Cardiac fibroblast (primary cell): ENCODE measurements at regions not wholly inside any gene's neighbourhood (a gene's known extent, or its start where the extent isn't known, plus 50 kb on each side); places are given as distances from the start of the nearest gene placed in this dataset.

ENCODE experiments used
- DNase-seq, 2 donors: peaks; one replicate each; pipeline versions ENCODE4 v3.0.0 to v3.0.0-alpha.2; 2010; ENCODE audit warnings: low read depth in 2 of 2
- H3K4me3 ChIP-seq, 2 donors: replicated peaks in 1 of 2; 1 replicate in 1 of 2; 2 replicates in 1 of 2; pipeline ENCODE4 v1.5.1; 2011; ENCODE audit warnings: low read depth in 2 of 2, low read length in 2 of 2, mild to moderate bottlenecking in 2 of 2, moderate library complexity in 1 of 2
- CTCF ChIP-seq: IDR thresholded peaks from one replicate; pipeline ENCODE4 v1.5.1; 2011; ENCODE audit warnings: low read depth, mild to moderate bottlenecking, low read length, inconsistent platforms

- DNase-seq: no peak
- H3K4me3 ChIP-seq: no peak overlapping the region
- no peak for TF ChIP-seq CTCF
These were observed 116.1 kb downstream of the ARL4A start for GRCh38 chr7:12803542-12803941.

GRCh38 chr7:12805518-12805928, 118.1 kb downstream of the ARL4A start:
- H3K4me3 ChIP-seq: no peak overlapping the region
- no peak for TF ChIP-seq CTCF
- DNase-seq: no peak

- DNase-seq: no peak
- H3K4me3 ChIP-seq: no peak overlapping the region
- no peak for TF ChIP-seq CTCF
These were observed 118.5 kb downstream of the ARL4A start for GRCh38 chr7:12805957-12806356.

- TF ChIP-seq CTCF: no peak
- no peak for DNase-seq
- no peak overlapping the region for H3K4me3 ChIP-seq
These were observed 122.0 kb downstream of the ARL4A start for GRCh38 chr7:12809476-12809875.

- no peak for TF ChIP-seq CTCF
These were observed 124.7 kb downstream of the ARL4A start for GRCh38 chr7:12812111-12812510.

GRCh38 chr7:12814107-12814506, 126.7 kb downstream of the ARL4A start:
- no peak overlapping the region for H3K4me3 ChIP-seq
- no peak for TF ChIP-seq CTCF
- DNase-seq: no peak

More at GRCh38 chr7:12812111-12812510, 124.7 kb downstream of the ARL4A start:
- DNase-seq: no peak
- H3K4me3 ChIP-seq: no peak overlapping the region

- TF ChIP-seq CTCF: no peak
- DNase-seq: no peak
- no peak overlapping the region for H3K4me3 ChIP-seq
These were observed 127.4 kb downstream of the ARL4A start for GRCh38 chr7:12814828-12815227.
